GM10266 (cell line): ENCODE measurements at regions not wholly inside any gene's neighbourhood (a gene's known extent, or its start where the extent isn't known, plus 50 kb on each side); places are given as distances from the start of the nearest gene placed in this dataset.

Experiments used
- DNase-seq: peaks from one replicate; pipeline ENCODE4 v3.0.0; 2012; ENCODE audit errors: extremely low spot score
- TF ChIP-seq, protein P1 (sequence below): IDR thresholded peaks from 2 replicates; pipeline ENCODE4 v1.5.1; 2012; ENCODE audit warnings: mild to moderate bottlenecking, low read depth; ENCODE audit not compliant: control insufficient read depth, insufficient read depth; ENCODE audit errors: missing control alignments

DNA sequence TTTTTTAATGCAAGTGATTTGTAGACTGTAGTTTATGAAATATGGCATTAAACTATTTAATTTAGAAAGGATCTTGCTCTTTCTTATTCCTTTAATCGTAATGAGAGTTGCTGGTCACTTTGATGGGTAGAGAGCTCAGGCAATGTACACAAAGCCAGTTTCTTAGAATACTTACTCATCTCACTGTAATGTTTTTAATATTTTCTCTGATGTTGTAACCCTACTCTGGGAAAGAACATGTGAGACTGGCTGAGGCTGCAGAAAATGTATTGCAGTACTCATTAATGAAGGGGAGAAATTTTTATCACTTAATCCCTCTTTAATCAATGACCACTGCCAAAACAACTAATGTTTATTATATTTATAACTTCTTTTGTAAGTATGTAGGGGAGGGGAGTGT, 479.4 kb upstream of the KCNMB2 start:
- DNase-seq: no peak
- TF ChIP-seq, protein P1, sequence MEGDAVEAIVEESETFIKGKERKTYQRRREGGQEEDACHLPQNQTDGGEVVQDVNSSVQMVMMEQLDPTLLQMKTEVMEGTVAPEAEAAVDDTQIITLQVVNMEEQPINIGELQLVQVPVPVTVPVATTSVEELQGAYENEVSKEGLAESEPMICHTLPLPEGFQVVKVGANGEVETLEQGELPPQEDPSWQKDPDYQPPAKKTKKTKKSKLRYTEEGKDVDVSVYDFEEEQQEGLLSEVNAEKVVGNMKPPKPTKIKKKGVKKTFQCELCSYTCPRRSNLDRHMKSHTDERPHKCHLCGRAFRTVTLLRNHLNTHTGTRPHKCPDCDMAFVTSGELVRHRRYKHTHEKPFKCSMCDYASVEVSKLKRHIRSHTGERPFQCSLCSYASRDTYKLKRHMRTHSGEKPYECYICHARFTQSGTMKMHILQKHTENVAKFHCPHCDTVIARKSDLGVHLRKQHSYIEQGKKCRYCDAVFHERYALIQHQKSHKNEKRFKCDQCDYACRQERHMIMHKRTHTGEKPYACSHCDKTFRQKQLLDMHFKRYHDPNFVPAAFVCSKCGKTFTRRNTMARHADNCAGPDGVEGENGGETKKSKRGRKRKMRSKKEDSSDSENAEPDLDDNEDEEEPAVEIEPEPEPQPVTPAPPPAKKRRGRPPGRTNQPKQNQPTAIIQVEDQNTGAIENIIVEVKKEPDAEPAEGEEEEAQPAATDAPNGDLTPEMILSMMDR: no peak

DNA sequence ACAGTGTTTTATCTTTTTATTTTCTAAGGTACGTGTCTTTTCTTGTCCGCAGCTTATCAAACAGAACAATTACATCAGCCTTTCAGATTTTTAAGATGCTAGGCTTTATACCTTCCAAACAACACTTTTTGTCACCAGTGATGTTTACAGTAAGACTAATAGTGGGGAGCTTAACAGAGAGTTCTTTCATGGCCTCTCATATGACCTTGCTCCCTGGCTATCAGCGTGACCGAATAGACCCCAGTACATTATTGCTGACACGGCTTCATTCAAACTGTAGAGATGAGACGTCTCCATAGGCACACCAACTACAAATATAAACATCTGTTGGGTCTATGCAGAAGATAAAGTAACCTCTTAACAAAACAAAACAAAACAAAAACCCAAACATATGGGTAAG, 477.6 kb upstream of the KCNMB2 start:
- DNase-seq: no peak
- TF ChIP-seq, protein P1: no peak

DNA sequence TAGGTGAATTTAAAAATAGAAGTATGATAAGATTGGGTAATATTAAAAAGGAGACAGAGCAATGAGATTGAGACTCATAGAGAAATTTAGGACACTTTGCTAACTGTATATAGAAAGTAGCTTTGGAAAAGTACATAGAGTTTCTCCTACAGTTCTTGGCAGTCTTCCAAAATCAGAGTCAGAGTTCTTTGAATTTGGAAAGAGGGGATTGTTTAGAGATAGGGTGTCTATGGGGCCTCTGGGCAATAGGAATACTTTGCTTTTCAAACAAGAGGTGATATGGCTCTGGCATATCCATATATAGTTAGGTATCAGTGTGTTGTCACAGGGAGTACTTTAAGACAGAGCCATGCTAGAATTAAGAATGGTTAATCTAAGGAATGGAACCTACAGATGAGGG, 477.1 kb upstream of the KCNMB2 start:
- TF ChIP-seq, protein P1: no peak
- DNase-seq: no peak

DNA sequence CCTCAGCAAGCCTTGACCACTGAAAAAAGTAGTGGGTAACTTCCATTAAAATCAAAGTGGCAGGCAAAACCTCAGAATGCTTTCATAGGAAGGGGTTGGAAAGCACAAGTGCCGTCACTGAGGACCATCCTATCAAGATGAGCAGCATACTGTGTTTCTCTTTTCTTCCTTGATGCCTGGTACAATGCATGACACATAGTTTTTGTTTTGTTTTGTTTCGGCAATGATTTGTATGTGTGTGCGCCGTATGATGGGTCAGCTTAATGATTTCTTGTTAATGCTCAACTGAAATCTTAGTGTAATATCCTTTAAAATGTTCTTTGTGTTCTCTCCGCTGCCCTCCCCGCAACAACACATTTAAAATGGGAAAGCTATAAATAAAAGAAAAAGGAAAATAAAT, 476.4 kb upstream of the KCNMB2 start:
- TF ChIP-seq, protein P1: no peak
- DNase-seq: no peak

DNA sequence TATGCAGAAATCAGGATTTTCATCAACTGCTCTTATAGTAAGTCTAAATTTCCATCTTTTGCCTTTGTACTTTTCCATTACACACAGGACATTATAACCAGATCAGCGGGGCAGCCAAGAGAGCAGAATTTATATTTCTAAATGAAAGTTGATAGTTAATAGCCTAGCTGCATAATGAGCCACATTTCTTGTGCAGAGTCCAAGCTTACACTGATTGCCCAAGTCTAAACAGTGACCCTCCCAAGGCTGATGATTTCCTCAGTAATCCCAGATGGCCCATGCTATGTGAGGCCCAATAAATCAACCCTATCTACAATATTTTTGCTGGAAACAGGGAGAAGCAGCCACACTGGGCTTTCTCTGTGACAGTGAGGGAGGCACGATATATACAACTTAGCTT, 475.8 kb upstream of the KCNMB2 start:
- TF ChIP-seq, protein P1: no peak
- no peak for DNase-seq

DNA sequence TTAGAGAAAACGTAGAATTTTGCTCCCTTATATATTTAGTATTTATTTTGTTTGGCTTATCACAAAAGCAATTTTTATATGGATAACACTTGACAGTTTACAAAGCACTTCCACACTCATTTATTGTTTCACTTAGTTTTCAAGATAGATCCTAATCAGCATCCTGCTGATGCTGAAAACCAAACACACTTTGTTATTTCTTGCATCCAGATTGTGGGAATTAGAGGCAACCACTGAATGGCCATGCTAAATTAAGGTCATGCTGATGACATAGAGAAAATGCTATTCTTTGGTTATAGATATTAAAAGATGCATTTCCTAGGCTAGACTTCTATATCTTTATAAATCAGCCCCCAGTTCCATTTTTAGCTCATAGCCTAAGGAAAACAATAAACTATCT, 474.1 kb upstream of the KCNMB2 start:
- TF ChIP-seq, protein P1: no peak
- no peak for DNase-seq

DNA sequence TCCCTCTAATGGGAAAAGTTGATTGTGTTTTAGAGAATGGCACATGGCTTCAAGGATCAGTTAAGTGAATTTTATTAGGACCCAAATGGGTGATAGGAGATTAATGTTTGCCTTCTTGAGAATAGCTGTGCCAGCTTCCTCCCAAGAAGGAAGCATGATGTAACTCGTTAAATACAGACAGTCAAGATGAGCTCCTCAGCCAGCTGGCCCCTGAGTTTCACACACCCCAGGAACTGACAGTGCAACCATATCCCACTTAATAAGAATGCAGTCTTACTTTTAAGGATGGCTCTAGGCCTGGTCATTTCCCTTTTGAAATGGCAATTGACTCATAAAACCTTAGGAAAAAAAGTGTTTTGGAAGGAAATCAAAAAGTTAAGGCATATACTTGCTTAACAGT, 472.8 kb upstream of the KCNMB2 start:
- no peak for DNase-seq
- TF ChIP-seq, protein P1: no peak
